Heart left ventricle (tissue), 13 donors: ENCODE measurements at regions not wholly inside any gene's neighbourhood (a gene's known extent, or its start where the extent isn't known, plus 50 kb on each side); places are given as distances from the start of the nearest gene placed in this dataset.

Experiments used
- POLR2A ChIP-seq, 2 donors: fragments of 450-650 bp; IDR thresholded peaks; one replicate each; pipeline ENCODE4 v1.6.1; 2017; ENCODE audit warnings: antibody characterized with exemption in 2 of 2, mild to moderate bottlenecking in 2 of 2, moderate library complexity in 2 of 2
- TF ChIP-seq, protein P1 (sequence below), 12 donors: fragments of 200-600 bp; sonication (generic) in 4 of 12; IDR thresholded peaks; one replicate each; pipeline versions ENCODE4 v1.5.0 to v1.8.0; 2018 to 2022; ENCODE audit warnings: antibody characterized with exemption in 12 of 12, mild to moderate bottlenecking in 5 of 12
- donor health status: ischemic (EF 13 %, LVEDD 7.1; RV severe dilation, severe dysfunction).
- donor health status: DM: no; HTN: yes; CAD: no.
- donor health status: DM: no; HTN: no; CAD: no.
- donor health status: ischemic (EF 25% LVEDD 6.9; RV normal size, moderate dysfunction).
- donor health status: ischemic (EF 25% LVEDD 5.7; RV mildly dilated, moderate dysfunction).
- donor health status: ischemic (EF 35%, LVEDD 5.7; RV mildly dilated, moderate dysfunction).
- donor health status: nonischemic (EF 11% LVEDD 7.7; RV severe dilation, severe dysfunction).
- donor health status: DM: yes; HTN: yes; CAD: no.
- donor health status: PGD.
- donor health status: ischemic (EF 29% LVEDD 5.4; RV normal size, mild dysfunction).
- donor health status: nonischemic (EF 23%, LVEDD 6.1; RV moderate dilation, normal function).

DNA sequence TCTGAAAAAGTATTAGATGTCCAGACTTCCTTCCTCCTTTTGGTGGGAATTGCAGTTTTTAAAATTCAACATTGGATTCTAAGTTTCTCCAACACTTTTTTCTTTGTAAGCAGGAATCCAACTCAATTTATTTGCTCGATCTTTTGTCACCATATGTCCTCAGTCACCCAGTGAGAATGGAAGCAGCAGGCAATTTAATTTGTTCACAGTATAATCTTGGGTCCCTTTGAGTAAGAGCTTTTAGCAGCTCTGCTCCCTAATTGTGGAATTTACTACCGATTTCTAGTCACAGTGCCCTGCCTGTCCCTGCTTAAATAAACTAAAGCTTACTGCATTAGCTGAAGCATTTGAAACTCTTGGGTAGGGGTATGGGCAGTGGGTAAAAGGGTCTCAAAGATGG lies 98.6 kb downstream of the BTBD3 start:
- TF ChIP-seq, protein P1, sequence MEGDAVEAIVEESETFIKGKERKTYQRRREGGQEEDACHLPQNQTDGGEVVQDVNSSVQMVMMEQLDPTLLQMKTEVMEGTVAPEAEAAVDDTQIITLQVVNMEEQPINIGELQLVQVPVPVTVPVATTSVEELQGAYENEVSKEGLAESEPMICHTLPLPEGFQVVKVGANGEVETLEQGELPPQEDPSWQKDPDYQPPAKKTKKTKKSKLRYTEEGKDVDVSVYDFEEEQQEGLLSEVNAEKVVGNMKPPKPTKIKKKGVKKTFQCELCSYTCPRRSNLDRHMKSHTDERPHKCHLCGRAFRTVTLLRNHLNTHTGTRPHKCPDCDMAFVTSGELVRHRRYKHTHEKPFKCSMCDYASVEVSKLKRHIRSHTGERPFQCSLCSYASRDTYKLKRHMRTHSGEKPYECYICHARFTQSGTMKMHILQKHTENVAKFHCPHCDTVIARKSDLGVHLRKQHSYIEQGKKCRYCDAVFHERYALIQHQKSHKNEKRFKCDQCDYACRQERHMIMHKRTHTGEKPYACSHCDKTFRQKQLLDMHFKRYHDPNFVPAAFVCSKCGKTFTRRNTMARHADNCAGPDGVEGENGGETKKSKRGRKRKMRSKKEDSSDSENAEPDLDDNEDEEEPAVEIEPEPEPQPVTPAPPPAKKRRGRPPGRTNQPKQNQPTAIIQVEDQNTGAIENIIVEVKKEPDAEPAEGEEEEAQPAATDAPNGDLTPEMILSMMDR (IDR thresholded peaks at IDR 0.05), result no peak
- no peak for TF ChIP-seq POLR2A (IDR thresholded peaks at IDR 0.05)
